H9 (cell line): ENCODE measurements at regions not wholly inside any gene's neighbourhood (a gene's known extent, or its start where the extent isn't known, plus 50 kb on each side); places are given as distances from the start of the nearest gene placed in this dataset.

Source experiments
- DNase-seq: peaks from one replicate; pipeline ENCODE4 v3.0.0-alpha.2; 2017
- H2AFZ ChIP-seq: one replicate; pipeline ENCODE4 v1.6.1; 2013; ENCODE audit warnings: mild to moderate bottlenecking, low read length, control low read depth, moderate library complexity
- H2AK5ac ChIP-seq: 2 replicates; pipeline ENCODE4 v1.6.1; 2013; ENCODE audit warnings: low read length, control low read depth, mixed read lengths; ENCODE audit not compliant: insufficient read length
- H2BK120ac ChIP-seq: one replicate; pipeline ENCODE4 v1.6.1; 2013; ENCODE audit warnings: low read depth, mild to moderate bottlenecking, low read length, control low read depth, inconsistent platforms; ENCODE audit not compliant: poor library complexity, severe bottlenecking
- H2BK12ac ChIP-seq: 2 replicates; pipeline ENCODE4 v1.6.1; 2013; ENCODE audit warnings: low read length, control low read depth, mixed read lengths, low read depth; ENCODE audit not compliant: insufficient read length
- H2BK15ac ChIP-seq: 2 replicates; pipeline ENCODE4 v1.6.1; 2013; ENCODE audit warnings: low read depth, low read length, control low read depth
- H2BK20ac ChIP-seq: one replicate; pipeline ENCODE4 v1.6.1; 2013; ENCODE audit warnings: low read depth, mild to moderate bottlenecking, low read length, control low read depth, inconsistent platforms; ENCODE audit not compliant: poor library complexity, severe bottlenecking
- H2BK5ac ChIP-seq: 2 replicates; pipeline ENCODE4 v1.6.1; 2013; ENCODE audit warnings: low read length, control low read depth, mixed read lengths; ENCODE audit not compliant: insufficient read length
- H3K14ac ChIP-seq: 2 replicates; pipeline ENCODE4 v1.6.1; 2013; ENCODE audit warnings: low read length, control low read depth; ENCODE audit not compliant: insufficient read depth
- H3K18ac ChIP-seq: 2 replicates; pipeline ENCODE4 v1.6.1; 2013; ENCODE audit warnings: low read depth, mild to moderate bottlenecking, mixed read lengths, low read length, control low read depth; ENCODE audit not compliant: insufficient read length
- H3K23ac ChIP-seq: 2 replicates; pipeline ENCODE4 v1.6.1; 2013; ENCODE audit warnings: low read length, control low read depth, mixed read lengths, low read depth; ENCODE audit not compliant: insufficient read length
- H3K23me2 ChIP-seq: 2 replicates; pipeline ENCODE4 v1.6.1; 2013; ENCODE audit warnings: low read depth, mild to moderate bottlenecking, mixed read lengths, low read length, control low read depth; ENCODE audit not compliant: insufficient read length, poor library complexity, severe bottlenecking
- H3K27ac ChIP-seq: 2 replicates; pipeline ENCODE4 v1.5.1; 2013; ENCODE audit warnings: low read length, control low read depth, mixed read lengths, low read depth; ENCODE audit not compliant: insufficient read length
- H3K27me3 ChIP-seq: 2 replicates; pipeline ENCODE4 v1.6.1; 2013; ENCODE audit warnings: low read length, control low read depth, inconsistent platforms; ENCODE audit not compliant: insufficient read depth
- H3K4ac ChIP-seq: 2 replicates; pipeline ENCODE4 v1.6.1; 2013; ENCODE audit warnings: low read depth, mild to moderate bottlenecking, control low read depth, inconsistent platforms, low read length, moderate library complexity
- H3K4me1 ChIP-seq: 2 replicates; pipeline ENCODE4 v1.6.1; 2013; ENCODE audit warnings: low read length, control low read depth, inconsistent platforms; ENCODE audit not compliant: insufficient read depth
- H3K4me2 ChIP-seq: 2 replicates; pipeline ENCODE4 v1.6.1; 2013; ENCODE audit warnings: low read length, control low read depth, mixed read lengths; ENCODE audit not compliant: insufficient read length, insufficient read depth
- H3K56ac ChIP-seq: 2 replicates; pipeline ENCODE4 v1.6.1; 2013; ENCODE audit warnings: low read depth, mild to moderate bottlenecking, mixed read lengths, low read length, control low read depth; ENCODE audit not compliant: insufficient read length
- H3K79me1 ChIP-seq: 2 replicates; pipeline ENCODE4 v1.6.1; 2013; ENCODE audit warnings: low read depth, mild to moderate bottlenecking, moderate library complexity, low read length, control low read depth, inconsistent platforms; ENCODE audit not compliant: insufficient read depth, poor library complexity, severe bottlenecking
- H3K79me2 ChIP-seq: 2 replicates; pipeline ENCODE4 v1.6.1; 2013; ENCODE audit warnings: low read length, control low read depth, inconsistent platforms; ENCODE audit not compliant: insufficient read depth
- H3K9ac ChIP-seq: 2 replicates; pipeline ENCODE4 v1.6.1; 2013; ENCODE audit warnings: low read length, control low read depth, mixed read lengths; ENCODE audit not compliant: insufficient read length; ENCODE audit errors: extremely low read depth
- H3K9me3 ChIP-seq: one replicate; pipeline ENCODE4 v1.6.1; 2013; ENCODE audit warnings: low read depth, low read length, inconsistent platforms; ENCODE audit not compliant: control insufficient read depth
- H3T11ph ChIP-seq: one replicate; pipeline ENCODE4 v1.6.1; 2013; ENCODE audit warnings: mild to moderate bottlenecking, low read length, control low read depth, inconsistent platforms
- H4K20me1 ChIP-seq: one replicate; pipeline ENCODE4 v1.6.1; 2013; ENCODE audit not compliant: control insufficient read depth, insufficient read length, insufficient read depth
- H4K5ac ChIP-seq: 2 replicates; pipeline ENCODE4 v1.6.1; 2013; ENCODE audit warnings: low read depth, mild to moderate bottlenecking, mixed read lengths, low read length, control low read depth; ENCODE audit not compliant: insufficient read length
- H4K8ac ChIP-seq: replicated peaks from 2 replicates; pipeline ENCODE4 v1.6.1; 2013; ENCODE audit warnings: low read length, control low read depth, mixed read lengths, low read depth; ENCODE audit not compliant: insufficient read length
- H4K91ac ChIP-seq: 2 replicates; pipeline ENCODE4 v1.6.1; 2013; ENCODE audit warnings: low read depth, mild to moderate bottlenecking, moderate library complexity, mixed read lengths, low read length, control low read depth; ENCODE audit not compliant: insufficient read length
- H3K27ac Mint-ChIP-seq, 3 experiments: 2 replicates in 2 of 3; 3 replicates in 1 of 3; pipeline ENCODE4 v1.8.0; 2020 to 2021; ENCODE audit warnings: mixed read lengths in 3 of 3, mild to moderate bottlenecking in 1 of 3, moderate library complexity in 1 of 3
- H3K27me3 Mint-ChIP-seq: 2 replicates; pipeline ENCODE4 v1.8.0; 2021; ENCODE audit warnings: low read depth, mild to moderate bottlenecking, moderate library complexity, mixed read lengths
- H3K36me3 Mint-ChIP-seq, 3 experiments: 2 replicates in 2 of 3; 3 replicates in 1 of 3; pipeline ENCODE4 v1.8.0; 2020 to 2021; ENCODE audit warnings: low read depth in 3 of 3, mixed read lengths in 3 of 3; ENCODE audit not compliant: insufficient read depth in 1 of 3
- H3K4me1 Mint-ChIP-seq, 2 experiments: 2 replicates each; pipeline ENCODE4 v1.8.0; 2020; ENCODE audit warnings: mixed read lengths in 2 of 2
- H3K4me3 Mint-ChIP-seq, 2 experiments: 2 replicates in 1 of 2; 3 replicates in 1 of 2; pipeline ENCODE4 v1.8.0; 2020 to 2021; ENCODE audit warnings: mild to moderate bottlenecking in 2 of 2, mixed read lengths in 2 of 2, moderate library complexity in 1 of 2
- H3K9me3 Mint-ChIP-seq, 2 experiments: 2 replicates in 1 of 2; 3 replicates in 1 of 2; pipeline ENCODE4 v1.8.0; 2020; ENCODE audit warnings: mild to moderate bottlenecking in 2 of 2, mixed read lengths in 2 of 2, moderate library complexity in 1 of 2
- CTCF ChIP-seq: fragments of 200-600 bp; sonication (generic); conservative IDR thresholded peaks from 3 replicates; pipeline ENCODE4 v1.8.0; 2021; ENCODE audit warnings: antibody characterized with exemption, mild to moderate bottlenecking
- WGBS: extraction: QIAGEN DNeasy Blood & Tissue Kit; methylation state at CpG from one replicate; pipeline ENCODE4 v1.1.7; 2013; ENCODE audit warnings: missing lambda C conversion rate, low lambda C conversion rate, mixed read lengths; ENCODE audit not compliant: insufficient read length; ENCODE audit errors: extremely low coverage; 5-methylcytosine and 5-hydroxymethylcytosine counted together

GRCh38 chr7:115582956-115583355, 447.6 kb downstream of the TFEC start:
- no peak for DNase-seq
- H3K79me1 ChIP-seq: no peaks in the 10 kb centered on the region
- H3K23ac ChIP-seq: no peak overlapping the region
- Mint-ChIP-seq H3K36me3 (peaks cover 0 to 3% (median 0%) of the 10 kb centered on the region in 3 experiments; a peak in 3 of 7 replicates), H3K4me1 (peaks cover 0 to 10% of the 10 kb centered on the region in 2 experiments; a peak in 2 of 4 replicates), H3K27ac (no peak overlapping the region), H3K4me3 (no peak overlapping the region), H3K27me3 (no peaks in the 10 kb centered on the region), H3K9me3 (peaks cover 0 to 3% of the 10 kb centered on the region in 2 experiments; a peak in 2 of 5 replicates)
- H4K91ac ChIP-seq: no peak overlapping the region
- no peak overlapping the region for H3K4me2 ChIP-seq
- H2BK5ac ChIP-seq: no peak overlapping the region
- no peak for TF ChIP-seq CTCF
- H3K4ac ChIP-seq: no peak overlapping the region
- H3K18ac ChIP-seq: no peak overlapping the region
- H4K8ac ChIP-seq: no peak overlapping the region
- no peak overlapping the region for H2AK5ac ChIP-seq
- H3K4me1 ChIP-seq: no peaks in the 10 kb centered on the region
- H3K14ac ChIP-seq: no peak overlapping the region
- H2BK120ac ChIP-seq: no peak overlapping the region
- no peak overlapping the region for H3K27ac ChIP-seq
- no peak overlapping the region for H3K56ac ChIP-seq
- no peak overlapping the region for H4K5ac ChIP-seq
- H3K9me3 ChIP-seq: no peaks in the 10 kb centered on the region
- H3K79me2 ChIP-seq: no peaks in the 10 kb centered on the region
- no peaks in the 10 kb centered on the region for H4K20me1 ChIP-seq
- no peaks in the 10 kb centered on the region for H3K23me2 ChIP-seq
- no peak overlapping the region for H2BK20ac ChIP-seq
- no peak overlapping the region for H3T11ph ChIP-seq
- H3K27me3 ChIP-seq: no peaks in the 10 kb centered on the region
- no peak overlapping the region for H2BK12ac ChIP-seq
- no CpG with 5 or more reads among the region's 1 CpG for WGBS
- no peak overlapping the region for H2BK15ac ChIP-seq
- H2AFZ ChIP-seq: no peak overlapping the region
- no peak overlapping the region for H3K9ac ChIP-seq
